ENCODE measurements at regions not wholly inside any gene's neighbourhood (a gene's known extent, or its start where the extent isn't known, plus 50 kb on each side); places are given as distances from the start of the nearest gene placed in this dataset.

GRCh38 chr4:98796991-98797390, 131.9 kb downstream of the EIF4E start:
- TF ChIP-seq POLR2AphosphoS5 (IDR thresholded peaks at IDR 0.05; ENCODE audit: low read depth, low read length) (no peak), SIN3A (IDR thresholded peaks at IDR 0.05; ENCODE audit: borderline replicate concordance, insufficient read depth, low read depth, low read length) (no peak), TCF7L2 (IDR thresholded peaks at IDR 0.05; ENCODE audit: low read depth, low read length) (no peak), CTCF (IDR thresholded peaks at IDR 0.05) (no peak)
- TF ChIP-seq, protein P1, sequence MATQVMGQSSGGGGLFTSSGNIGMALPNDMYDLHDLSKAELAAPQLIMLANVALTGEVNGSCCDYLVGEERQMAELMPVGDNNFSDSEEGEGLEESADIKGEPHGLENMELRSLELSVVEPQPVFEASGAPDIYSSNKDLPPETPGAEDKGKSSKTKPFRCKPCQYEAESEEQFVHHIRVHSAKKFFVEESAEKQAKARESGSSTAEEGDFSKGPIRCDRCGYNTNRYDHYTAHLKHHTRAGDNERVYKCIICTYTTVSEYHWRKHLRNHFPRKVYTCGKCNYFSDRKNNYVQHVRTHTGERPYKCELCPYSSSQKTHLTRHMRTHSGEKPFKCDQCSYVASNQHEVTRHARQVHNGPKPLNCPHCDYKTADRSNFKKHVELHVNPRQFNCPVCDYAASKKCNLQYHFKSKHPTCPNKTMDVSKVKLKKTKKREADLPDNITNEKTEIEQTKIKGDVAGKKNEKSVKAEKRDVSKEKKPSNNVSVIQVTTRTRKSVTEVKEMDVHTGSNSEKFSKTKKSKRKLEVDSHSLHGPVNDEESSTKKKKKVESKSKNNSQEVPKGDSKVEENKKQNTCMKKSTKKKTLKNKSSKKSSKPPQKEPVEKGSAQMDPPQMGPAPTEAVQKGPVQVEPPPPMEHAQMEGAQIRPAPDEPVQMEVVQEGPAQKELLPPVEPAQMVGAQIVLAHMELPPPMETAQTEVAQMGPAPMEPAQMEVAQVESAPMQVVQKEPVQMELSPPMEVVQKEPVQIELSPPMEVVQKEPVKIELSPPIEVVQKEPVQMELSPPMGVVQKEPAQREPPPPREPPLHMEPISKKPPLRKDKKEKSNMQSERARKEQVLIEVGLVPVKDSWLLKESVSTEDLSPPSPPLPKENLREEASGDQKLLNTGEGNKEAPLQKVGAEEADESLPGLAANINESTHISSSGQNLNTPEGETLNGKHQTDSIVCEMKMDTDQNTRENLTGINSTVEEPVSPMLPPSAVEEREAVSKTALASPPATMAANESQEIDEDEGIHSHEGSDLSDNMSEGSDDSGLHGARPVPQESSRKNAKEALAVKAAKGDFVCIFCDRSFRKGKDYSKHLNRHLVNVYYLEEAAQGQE (IDR thresholded peaks at IDR 0.05; ENCODE audit: insufficient read depth in 1 of 2, low read depth in 2 of 2, low read length in 1 of 2) = no peak
- H3K27ac ChIP-seq (ENCODE audit: low read length) = no peak overlapping the region
- no peaks in the 10 kb centered on the region for H3K4me1 ChIP-seq (ENCODE audit: control insufficient read depth, insufficient read depth, low read length)
- intact Hi-C loops (cut with micrococcal nuclease; ENCODE audit: unreplicated experiment) = no loop called here
- no peaks in the 10 kb centered on the region for H3K36me3 ChIP-seq (ENCODE audit: control insufficient read depth, insufficient read depth, low read length)
- DNase-seq (ENCODE audit: low read depth, low spot score) (no peak), ATAC-seq (no peak)
- no peaks in the 10 kb centered on the region for H3K9me3 ChIP-seq (ENCODE audit: control insufficient read depth, insufficient read depth, low read depth, low read length)
- no peak overlapping the region for H3K4me3 ChIP-seq (ENCODE audit: low read depth in 2 of 2, low read length in 2 of 2)
- ChIA-PET POLR2A (no interaction called here), CTCF (no interaction called here)
- in situ Hi-C loops (cut with HindIII; ENCODE audit: low pct_unique_long_range_greater_than_20kb, low sequenced_read_pairs) = no loop called here
- BruUV-seq (replicated peaks) = no TSS peak
- H3K27me3 ChIP-seq (ENCODE audit: control insufficient read depth, insufficient read depth, low read length) = no peaks in the 10 kb centered on the region

- in situ Hi-C loops (cut with HindIII; ENCODE audit: low pct_unique_long_range_greater_than_20kb, low sequenced_read_pairs) (no loop called here), intact Hi-C loops (cut with micrococcal nuclease; ENCODE audit: unreplicated experiment) (no loop called here)
- Histone ChIP-seq H3K9me3 (ENCODE audit: control insufficient read depth, insufficient read depth, low read depth, low read length) (no peaks in the 10 kb centered on the region), H3K4me1 (ENCODE audit: control insufficient read depth, insufficient read depth, low read length) (no peaks in the 10 kb centered on the region), H3K4me3 (ENCODE audit: low read depth in 2 of 2, low read length in 2 of 2) (no peak overlapping the region), H3K27ac (ENCODE audit: low read length) (no peak overlapping the region), H3K36me3 (ENCODE audit: control insufficient read depth, insufficient read depth, low read length) (no peaks in the 10 kb centered on the region), H3K27me3 (ENCODE audit: control insufficient read depth, insufficient read depth, low read length) (no peaks in the 10 kb centered on the region)
- DNase-seq (ENCODE audit: low read depth, low spot score) (no peak), ATAC-seq (no peak)
- POLR2A ChIA-PET = no interaction called here
- no TSS peak for BruUV-seq (replicated peaks)
- CTCF ChIA-PET = no interaction called here
- TF ChIP-seq CTCF (IDR thresholded peaks at IDR 0.05) (no peak), POLR2AphosphoS5 (IDR thresholded peaks at IDR 0.05; ENCODE audit: low read depth, low read length) (no peak), TCF7L2 (IDR thresholded peaks at IDR 0.05; ENCODE audit: low read depth, low read length) (no peak), SIN3A (IDR thresholded peaks at IDR 0.05; ENCODE audit: borderline replicate concordance, insufficient read depth, low read depth, low read length) (no peak)
- TF ChIP-seq, protein P1 (IDR thresholded peaks at IDR 0.05; ENCODE audit: insufficient read depth in 1 of 2, low read depth in 2 of 2, low read length in 1 of 2) = no peak
Observed at GRCh38 chr4:98794565-98795205, 134.2 kb downstream of the EIF4E start.

All from Panc1 (cell line).